ENCODE measurements at regions not wholly inside any gene's neighbourhood (a gene's known extent, or its start where the extent isn't known, plus 50 kb on each side); places are given as distances from the start of the nearest gene placed in this dataset.

DNA sequence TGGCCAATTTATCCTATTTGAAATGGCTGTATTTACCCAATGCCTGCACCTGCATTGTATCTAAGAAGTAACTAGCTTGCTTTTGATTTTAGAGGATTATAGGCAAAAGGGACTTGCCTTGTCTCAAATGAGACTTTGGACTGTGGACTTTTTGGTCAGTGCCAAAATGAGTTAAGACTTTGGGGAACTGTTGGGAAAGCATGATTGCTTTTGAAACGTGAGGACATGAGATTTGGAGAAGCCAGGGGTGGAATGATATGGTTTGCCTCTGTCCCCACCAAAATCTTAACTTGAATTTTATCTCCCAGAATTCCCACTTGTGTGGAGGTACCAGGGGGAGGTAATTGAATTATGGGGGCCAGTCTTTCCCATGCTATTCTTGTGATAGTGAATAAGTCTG lies 1505.4 kb downstream of the SI start:
- H3K9ac ChIP-seq (ENCODE audit: low read length) = no peak overlapping the region
- H3K79me2 ChIP-seq (ENCODE audit: insufficient read depth, low read length) = no peaks in the 10 kb centered on the region
- H3K9me3 ChIP-seq (ENCODE audit: control insufficient read depth in 1 of 2, insufficient read depth in 1 of 2, low read depth in 1 of 2, low read length in 2 of 2) = no peaks in the 10 kb centered on the region
- no peaks in the 10 kb centered on the region for H3K36me3 ChIP-seq (ENCODE audit: control insufficient read depth in 1 of 2, insufficient read depth in 2 of 2, low read length in 2 of 2)
- no peak for TF ChIP-seq EZH2 (IDR thresholded peaks at IDR 0.05)
- TF ChIP-seq SRF (IDR thresholded peaks at IDR 0.05; ENCODE audit: low read depth) = no peak
- no peak for TF ChIP-seq ZFX (IDR thresholded peaks at IDR 0.05)
- TF ChIP-seq EGR1 (IDR thresholded peaks at IDR 0.05; ENCODE audit: low read depth) = no peak
- no peak for TF ChIP-seq CEBPB (IDR thresholded peaks at IDR 0.05; ENCODE audit: low read depth)
- TF ChIP-seq POLR2A (IDR thresholded peaks at IDR 0.05; ENCODE audit: borderline replicate concordance, extremely low read depth, insufficient read depth, insufficient read length) = no peak
- no peak for TF ChIP-seq ZBTB33 (IDR thresholded peaks at IDR 0.05; ENCODE audit: extremely low read depth, insufficient replicate concordance, low read length)
- no peak for TF ChIP-seq SIN3A (IDR thresholded peaks at IDR 0.05; ENCODE audit: low read depth)
- TF ChIP-seq ZNF274 (IDR thresholded peaks at IDR 0.05; ENCODE audit: low read depth, low read length) = no peak
- no peak for TF ChIP-seq CTCF (IDR thresholded peaks at IDR 0.05 in 2 of 3, conservative IDR thresholded peaks at IDR 0.05 in 1 of 3; ENCODE audit: borderline replicate concordance in 1 of 3, insufficient read depth in 1 of 3, low read depth in 2 of 3, low read length in 2 of 3)
- no peak for TF ChIP-seq RAD21 (IDR thresholded peaks at IDR 0.05; ENCODE audit: low read depth)
- TF ChIP-seq POLR2AphosphoS5 (IDR thresholded peaks at IDR 0.05; ENCODE audit: low read depth, low read length) = no peak
- TF ChIP-seq EZH2phosphoT487 (IDR thresholded peaks at IDR 0.05; ENCODE audit: borderline replicate concordance) = no peak
- TF ChIP-seq TCF7L2 (IDR thresholded peaks at IDR 0.05; ENCODE audit: borderline replicate concordance, extremely low read depth, insufficient read depth, insufficient read length) = no peak
- TF ChIP-seq FOSL1 (IDR thresholded peaks at IDR 0.05; ENCODE audit: low read depth) = no peak
- no peak for TF ChIP-seq CBX3 (IDR thresholded peaks at IDR 0.05; ENCODE audit: low read depth)
- TF ChIP-seq ATF3 (IDR thresholded peaks at IDR 0.05) = no peak
- no peak for TF ChIP-seq YY1 (IDR thresholded peaks at IDR 0.05; ENCODE audit: extremely low read depth, insufficient replicate concordance, low read depth, low read length)
- TF ChIP-seq ELF1 (IDR thresholded peaks at IDR 0.05; ENCODE audit: borderline replicate concordance, low read depth) = no peak
- no peaks in the 10 kb centered on the region; the same call in 1 of the 2 replicates for H3K9me2 ChIP-seq (ENCODE audit: insufficient read depth)
- ChIA-PET POLR2A (no interaction called here), CTCF (no interaction called here), RAD21 (ENCODE audit: low non-redundant PET in 1 of 2, low total read pairs in 2 of 2, uncharacterized antibody in 2 of 2, unreplicated experiment in 2 of 2) (no interaction called here)
- H3K27ac ChIP-seq (ENCODE audit: low read depth, low read length) = no peak overlapping the region
- no peak overlapping the region for H2AFZ ChIP-seq (ENCODE audit: low read depth, low read length, poor library complexity, severe bottlenecking)
- no TSS peak for BruUV-seq (replicated peaks)
- ATAC-seq = no peak
- H3K4me2 ChIP-seq (ENCODE audit: low read length) = no peak overlapping the region
- no peaks in the 10 kb centered on the region for H4K20me1 ChIP-seq (ENCODE audit: insufficient read depth)
- no peaks in the 10 kb centered on the region for H3K4me1 ChIP-seq (ENCODE audit: control insufficient read depth in 1 of 2, insufficient read depth in 2 of 2, low read length in 2 of 2)
- DNase-seq (ENCODE audit: low read depth, low spot score) = no peak
- no peaks in the 10 kb centered on the region for H3K27me3 ChIP-seq (ENCODE audit: insufficient read depth, low read length)
- intact Hi-C loops (cut with micrococcal nuclease) = no loop called here
- H3K4me3 ChIP-seq (replicated peaks in 1 of 2; ENCODE audit: low read depth in 1 of 2, low read length in 2 of 2) = no peak overlapping the region

Data from HCT116 (cell line).